GM12878 (cell line): ENCODE measurements at regions not wholly inside any gene's neighbourhood (a gene's known extent, or its start where the extent isn't known, plus 50 kb on each side); places are given as distances from the start of the nearest gene placed in this dataset.
A peak's percentile ranks its signal among the peaks of the same experiment; 100 is the strongest.

Experiments used
- ATAC-seq: fragments of 200-7000 bp; cut with Tn5 transposase; 3 replicates; pipeline ENCODE4 v1.9.1; 2020; ENCODE audit warnings: mild to moderate bottlenecking, moderate library complexity
- BruUV-seq: library from RNA; stranded (reverse); fragments of 400-500 nt; replicated peaks from 2 replicates; lab custom pipeline; 2021; lab: Mats Ljungman, UMichigan
- CTCF ChIA-PET: fragments of 300-600 bp; sonication (Branson Sonifier 250); formaldehyde crosslinking; extraction: SDS; loops from one replicate; lab custom pipeline; 2021; ENCODE audit warnings: inconsistent platforms; lab: Yijun Ruan, JAX
- POLR2A ChIA-PET: fragments of 350-600 bp; formaldehyde crosslinking; extraction: SDS; loops from one replicate; lab custom pipeline; 2021; ENCODE audit warnings: inconsistent platforms; lab: Charles Lee
- RAD21 ChIA-PET: fragments of 300-600 bp; sonication (Branson Sonifier 250); formaldehyde crosslinking; loops from one replicate; lab custom pipeline; 2023; ENCODE audit warnings: antibody characterized with exemption; ENCODE audit not compliant: unreplicated experiment; lab: Charles Lee
- SMC1A ChIA-PET: fragments of 300-600 bp; sonication (Branson Sonifier 250); formaldehyde crosslinking; loops from one replicate; lab custom pipeline; 2023; ENCODE audit not compliant: unreplicated experiment, uncharacterized antibody; lab: Charles Lee
- DNase-seq: peaks from one replicate; pipeline ENCODE4 v3.0.0-alpha.2; 2011; ENCODE audit warnings: low read depth, low spot score
- FAIRE-seq: peaks from 3 replicates; lab custom pipeline; 2011; peaks lifted over from hg19 to GRCh38; lab: Jason Lieb, UNC
- H2AFZ ChIP-seq: 2 replicates; pipeline ENCODE4 v1.6.0; 2011; ENCODE audit warnings: low read depth, low read length, control low read depth; ENCODE audit not compliant: control insufficient read depth
- H3K27ac ChIP-seq: 2 replicates; pipeline ENCODE4 v1.5.1; 2011; ENCODE audit warnings: control low read depth; ENCODE audit not compliant: control insufficient read depth, insufficient read depth
- H3K27me3 ChIP-seq, 2 experiments: replicated peaks in 1 of 2; 2 replicates each; pipeline versions ENCODE4 v1.6.0 to v1.6.1; 2011; ENCODE audit warnings: low read length in 1 of 2; ENCODE audit not compliant: control insufficient read depth in 2 of 2, insufficient read depth in 2 of 2
- H3K36me3 ChIP-seq, 2 experiments: 2 replicates each; pipeline ENCODE4 v1.5.1; 2011; ENCODE audit warnings: low read length in 1 of 2; ENCODE audit not compliant: control insufficient read depth in 2 of 2, insufficient read depth in 2 of 2
- H3K4me1 ChIP-seq: 2 replicates; pipeline ENCODE4 v1.6.1; 2011; ENCODE audit warnings: mild to moderate bottlenecking, low read length, moderate library complexity, mixed read lengths; ENCODE audit not compliant: control insufficient read depth, insufficient read depth
- H3K4me2 ChIP-seq: 2 replicates; pipeline ENCODE4 v1.6.0; 2011; ENCODE audit warnings: control low read depth; ENCODE audit not compliant: control insufficient read depth, insufficient read depth
- H3K4me3 ChIP-seq: fragments of 200-600 bp; sonication (generic); 2 replicates; pipeline ENCODE4 v1.5.1; 2016
- H3K79me2 ChIP-seq: 2 replicates; pipeline ENCODE4 v1.6.0; 2011; ENCODE audit warnings: low read length; ENCODE audit not compliant: control insufficient read depth, insufficient read depth
- H3K9ac ChIP-seq: 2 replicates; pipeline ENCODE4 v1.8.0; 2011; ENCODE audit warnings: low read length, control low read depth, mixed read lengths; ENCODE audit not compliant: control insufficient read depth, insufficient read depth
- H3K9me3 ChIP-seq: replicated peaks from 3 replicates; pipeline ENCODE4 v1.5.1; 2011; ENCODE audit warnings: mild to moderate bottlenecking, low read length; ENCODE audit not compliant: control insufficient read depth, insufficient read depth
- H4K20me1 ChIP-seq: 2 replicates; pipeline ENCODE4 v1.6.0; 2011; ENCODE audit not compliant: control insufficient read depth, insufficient read depth
- CHD2 ChIP-seq: IDR thresholded peaks from 2 replicates; pipeline ENCODE4 v1.6.1; 2011; ENCODE audit warnings: low read depth, low read length, improper control_type of control experiment, borderline replicate concordance
- ETV6 ChIP-seq, 2 experiments: fragments of 450-650 bp in 1 of 2; IDR thresholded peaks in 1 of 2; conservative IDR thresholded peaks in 1 of 2; 2 replicates each; pipeline ENCODE4 v1.6.1; 2014; ENCODE audit warnings: antibody characterized with exemption in 1 of 2, borderline replicate concordance in 1 of 2, low read depth in 1 of 2, mild to moderate bottlenecking in 1 of 2, moderate library complexity in 1 of 2
- FOXK2 ChIP-seq: fragments of 450-650 bp; IDR thresholded peaks from 2 replicates; pipeline ENCODE4 v1.6.1; 2017; ENCODE audit warnings: mild to moderate bottlenecking, moderate library complexity
- IRF5 ChIP-seq: fragments of 450-650 bp; IDR thresholded peaks from 2 replicates; pipeline ENCODE4 v1.6.1; 2017; ENCODE audit warnings: borderline replicate concordance
- JUNB ChIP-seq: IDR thresholded peaks from 2 replicates; pipeline ENCODE4 v1.6.1; 2016; ENCODE audit warnings: antibody characterized with exemption, mild to moderate bottlenecking
- NR2C1 ChIP-seq: fragments of 450-650 bp; IDR thresholded peaks from 2 replicates; pipeline ENCODE4 v1.6.1; 2017; ENCODE audit warnings: antibody characterized with exemption, mild to moderate bottlenecking, moderate library complexity
- PAX5 ChIP-seq: IDR thresholded peaks from 2 replicates; pipeline ENCODE4 v1.6.1; 2011; ENCODE audit warnings: low read depth, low read length, borderline replicate concordance
- RB1 ChIP-seq: fragments of 450-650 bp; formaldehyde crosslinking; IDR thresholded peaks from 2 replicates; pipeline ENCODE4 v1.6.1; 2017; ENCODE audit warnings: mild to moderate bottlenecking, borderline replicate concordance
- SIX5 ChIP-seq: IDR thresholded peaks from 2 replicates; pipeline ENCODE4 v1.6.1; 2011; ENCODE audit warnings: mild to moderate bottlenecking, low read depth, low read length, moderate library complexity; ENCODE audit not compliant: severe bottlenecking
- SP1 ChIP-seq: IDR thresholded peaks from one replicate; pipeline ENCODE4 v1.6.1; 2011; ENCODE audit warnings: low read depth, low read length
- SPI1 ChIP-seq: IDR thresholded peaks from 2 replicates; pipeline ENCODE4 v1.6.1; 2011; ENCODE audit warnings: low read depth, mild to moderate bottlenecking, low read length, moderate library complexity, borderline replicate concordance; ENCODE audit not compliant: insufficient read depth
- WGBS: methylation state at CpG from one replicate; pipeline ENCODE4 v1.1.6; 2016; ENCODE audit warnings: low lambda C conversion rate; ENCODE audit not compliant: insufficient replicate concordance, insufficient coverage; ENCODE audit errors: missing lambda C conversion rate; 5-methylcytosine and 5-hydroxymethylcytosine counted together
- in situ Hi-C: fragments of 300-500 bp; cut with MboI; formaldehyde crosslinking; loops from 9 replicates; pipeline ENCODE4 v1.14.3; 2018; ENCODE audit warnings: mixed read lengths
- intact Hi-C: fragments of 100-400 bp; cut with micrococcal nuclease; formaldehyde crosslinking; loops from one replicate; pipeline ENCODE4 v1.14.2; 2022; ENCODE audit not compliant: unreplicated experiment

- Histone ChIP-seq H3K79me2 (no peaks in the 10 kb centered on the region), H3K9ac (no peak overlapping the region), H3K4me1 (no peaks in the 10 kb centered on the region), H3K4me2 (no peak overlapping the region), H3K9me3 (no peaks in the 10 kb centered on the region; the same call in 2 of the 3 replicates), H2AFZ (no peak overlapping the region), H4K20me1 (no peaks in the 10 kb centered on the region), H3K27ac (no peak overlapping the region), H3K4me3 (no peak overlapping the region), H3K36me3 (no peaks in the 10 kb centered on the region), H3K27me3 (no peaks in the 10 kb centered on the region)
- intact Hi-C loops = no loop called here
- CTCF ChIA-PET = interaction anchor here (0.6 kb wide), 1 partner anchor 885 kb away, joined by 3 read pairs; no protein-coding TSS in a partner anchor
- FAIRE-seq (no peak), DNase-seq (no peak), ATAC-seq (no peak; the same call in 2 of the 3 replicates)
- in situ Hi-C loops = no loop called here
- SMC1A ChIA-PET = interaction anchor here (0.5 kb wide), 1 partner anchor 153 kb away, joined by 3 read pairs; no protein-coding TSS in a partner anchor
- no peak for TF ChIP-seq NR2C1
- no peak for TF ChIP-seq SPI1
- TF ChIP-seq FOXK2 = no peak
- peak in 1 of 2 experiments; percentile 46; a peak in 1 of 4 replicates for TF ChIP-seq ETV6 (conservative IDR thresholded peaks at IDR 0.05 in 1 of 2, IDR thresholded peaks at IDR 0.05 in 1 of 2; ENCODE audit: borderline replicate concordance in 1 of 2, low read depth in 1 of 2)
- peak; percentile 9; the same call in 1 of the 2 replicates for TF ChIP-seq JUNB
- TF ChIP-seq SIX5 = no peak
- TF ChIP-seq SP1 = no peak
- TF ChIP-seq CHD2 = no peak
- TF ChIP-seq RB1 = no peak
- TF ChIP-seq IRF5 = no peak
- no peak for TF ChIP-seq PAX5
- WGBS = 7% methylated on average over 3 of the region's 3 CpGs
- RAD21 ChIA-PET = no interaction called here
- POLR2A ChIA-PET = no interaction called here
- no TSS peak for BruUV-seq
Observed at GRCh38 chr5:119694284-119694683, 64.9 kb downstream of the FAM170A start.
